HCT116 (cell line): ENCODE measurements at regions not wholly inside any gene's neighbourhood (a gene's known extent, or its start where the extent isn't known, plus 50 kb on each side); places are given as distances from the start of the nearest gene placed in this dataset.

ENCODE experiments used
- ELF1 ChIP-seq: IDR thresholded peaks from 2 replicates; pipeline ENCODE4 v1.6.1; 2012; ENCODE audit warnings: low read depth, borderline replicate concordance
- EZH2 ChIP-seq: fragments of 200-600 bp; sonication (generic); IDR thresholded peaks from 2 replicates; pipeline ENCODE4 v1.6.1; 2017; ENCODE audit warnings: antibody characterized with exemption, mixed run types
- POLR2AphosphoS5 ChIP-seq: IDR thresholded peaks from 2 replicates; pipeline ENCODE4 v1.6.1; 2011; ENCODE audit warnings: mild to moderate bottlenecking, low read depth, low read length, moderate library complexity
- SIN3A ChIP-seq: IDR thresholded peaks from 2 replicates; pipeline ENCODE4 v1.6.1; 2012; ENCODE audit warnings: low read depth
- TF ChIP-seq, protein P1 (sequence below), 3 experiments: fragments of 200-600 bp in 1 of 3; sonication (generic) in 1 of 3; IDR thresholded peaks in 2 of 3; conservative IDR thresholded peaks in 1 of 3; 2 replicates each; pipeline ENCODE4 v1.5.1; 2012 to 2017; ENCODE audit warnings: low read depth in 2 of 3, low read length in 2 of 3, antibody characterized with exemption in 1 of 3, borderline replicate concordance in 1 of 3, control low read depth in 1 of 3, mild to moderate bottlenecking in 1 of 3, mixed read lengths in 1 of 3, mixed run types in 1 of 3, moderate library complexity in 1 of 3; ENCODE audit not compliant: insufficient read depth in 1 of 3
- TF ChIP-seq, protein P2 (sequence below): IDR thresholded peaks from 2 replicates; pipeline ENCODE4 v1.6.1; 2012
- TF ChIP-seq, protein P3 (sequence below): IDR thresholded peaks from 2 replicates; pipeline ENCODE4 v1.6.1; 2012

DNA sequence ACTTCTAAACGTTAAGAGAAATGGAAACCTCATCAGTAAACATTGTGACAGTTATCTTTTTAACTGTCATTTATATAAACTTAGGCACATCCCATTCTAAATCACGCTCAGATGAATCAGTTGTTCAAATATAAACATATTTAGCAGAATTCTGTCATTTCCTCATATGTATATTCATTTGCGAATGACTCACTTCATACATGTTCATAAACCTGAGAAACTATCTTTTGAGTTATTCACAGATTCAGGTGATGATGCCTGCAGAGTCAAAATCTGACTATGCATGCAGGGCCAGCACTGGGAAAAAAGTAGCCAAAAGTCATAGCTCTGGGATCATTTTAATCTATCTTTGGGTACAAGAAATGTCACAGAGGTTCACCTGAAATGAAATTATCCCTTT, 153.8 kb upstream of the PKN2 start:
- TF ChIP-seq, protein P1, sequence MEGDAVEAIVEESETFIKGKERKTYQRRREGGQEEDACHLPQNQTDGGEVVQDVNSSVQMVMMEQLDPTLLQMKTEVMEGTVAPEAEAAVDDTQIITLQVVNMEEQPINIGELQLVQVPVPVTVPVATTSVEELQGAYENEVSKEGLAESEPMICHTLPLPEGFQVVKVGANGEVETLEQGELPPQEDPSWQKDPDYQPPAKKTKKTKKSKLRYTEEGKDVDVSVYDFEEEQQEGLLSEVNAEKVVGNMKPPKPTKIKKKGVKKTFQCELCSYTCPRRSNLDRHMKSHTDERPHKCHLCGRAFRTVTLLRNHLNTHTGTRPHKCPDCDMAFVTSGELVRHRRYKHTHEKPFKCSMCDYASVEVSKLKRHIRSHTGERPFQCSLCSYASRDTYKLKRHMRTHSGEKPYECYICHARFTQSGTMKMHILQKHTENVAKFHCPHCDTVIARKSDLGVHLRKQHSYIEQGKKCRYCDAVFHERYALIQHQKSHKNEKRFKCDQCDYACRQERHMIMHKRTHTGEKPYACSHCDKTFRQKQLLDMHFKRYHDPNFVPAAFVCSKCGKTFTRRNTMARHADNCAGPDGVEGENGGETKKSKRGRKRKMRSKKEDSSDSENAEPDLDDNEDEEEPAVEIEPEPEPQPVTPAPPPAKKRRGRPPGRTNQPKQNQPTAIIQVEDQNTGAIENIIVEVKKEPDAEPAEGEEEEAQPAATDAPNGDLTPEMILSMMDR (IDR thresholded peaks at IDR 0.05 in 2 of 3, conservative IDR thresholded peaks at IDR 0.05 in 1 of 3; ENCODE audit: borderline replicate concordance in 1 of 3, insufficient read depth in 1 of 3, low read depth in 2 of 3, low read length in 2 of 3) = no peak
- no peak for TF ChIP-seq EZH2
- TF ChIP-seq, protein P2, sequence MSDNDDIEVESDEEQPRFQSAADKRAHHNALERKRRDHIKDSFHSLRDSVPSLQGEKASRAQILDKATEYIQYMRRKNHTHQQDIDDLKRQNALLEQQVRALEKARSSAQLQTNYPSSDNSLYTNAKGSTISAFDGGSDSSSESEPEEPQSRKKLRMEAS = no peak
- TF ChIP-seq SIN3A = no peak
- TF ChIP-seq, protein P3, sequence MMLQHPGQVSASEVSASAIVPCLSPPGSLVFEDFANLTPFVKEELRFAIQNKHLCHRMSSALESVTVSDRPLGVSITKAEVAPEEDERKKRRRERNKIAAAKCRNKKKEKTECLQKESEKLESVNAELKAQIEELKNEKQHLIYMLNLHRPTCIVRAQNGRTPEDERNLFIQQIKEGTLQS = no peak
- no peak for TF ChIP-seq POLR2AphosphoS5
- no peak for TF ChIP-seq ELF1
